HEK293 (cell line): ENCODE measurements at regions not wholly inside any gene's neighbourhood (a gene's known extent, or its start where the extent isn't known, plus 50 kb on each side); places are given as distances from the start of the nearest gene placed in this dataset.

Experiments used
- ZFP37 ChIP-seq: fragments of 450-650 bp; formaldehyde crosslinking; IDR thresholded peaks from 2 replicates; pipeline ENCODE4 v1.5.1; 2016; ENCODE audit warnings: missing biosample characterization, missing genetic modification characterization
- ZNF138 ChIP-seq: fragments of 450-650 bp; formaldehyde crosslinking; IDR thresholded peaks from 2 replicates; pipeline ENCODE4 v1.5.1; 2016; ENCODE audit warnings: missing biosample characterization, missing genetic modification characterization, borderline replicate concordance
- ZNF341 ChIP-seq: fragments of 450-650 bp; formaldehyde crosslinking; IDR thresholded peaks from 2 replicates; pipeline ENCODE4; 2016; ENCODE audit warnings: low read depth, missing biosample characterization, missing genetic modification characterization
- ZNF707 ChIP-seq: fragments of 450-650 bp; formaldehyde crosslinking; IDR thresholded peaks from 2 replicates; pipeline ENCODE4 v1.5.1; 2016; ENCODE audit warnings: missing biosample characterization, missing genetic modification characterization
- ZSCAN18 ChIP-seq: fragments of 450-650 bp; formaldehyde crosslinking; IDR thresholded peaks from 2 replicates; pipeline ENCODE4 v1.5.1; 2016; ENCODE audit warnings: missing biosample characterization, missing genetic modification characterization
- TF ChIP-seq, protein P1 (sequence below): fragments of 450-650 bp; formaldehyde crosslinking; IDR thresholded peaks from 2 replicates; pipeline ENCODE4 v1.5.1; 2016; ENCODE audit warnings: missing biosample characterization, missing genetic modification characterization

- TF ChIP-seq, protein P1, sequence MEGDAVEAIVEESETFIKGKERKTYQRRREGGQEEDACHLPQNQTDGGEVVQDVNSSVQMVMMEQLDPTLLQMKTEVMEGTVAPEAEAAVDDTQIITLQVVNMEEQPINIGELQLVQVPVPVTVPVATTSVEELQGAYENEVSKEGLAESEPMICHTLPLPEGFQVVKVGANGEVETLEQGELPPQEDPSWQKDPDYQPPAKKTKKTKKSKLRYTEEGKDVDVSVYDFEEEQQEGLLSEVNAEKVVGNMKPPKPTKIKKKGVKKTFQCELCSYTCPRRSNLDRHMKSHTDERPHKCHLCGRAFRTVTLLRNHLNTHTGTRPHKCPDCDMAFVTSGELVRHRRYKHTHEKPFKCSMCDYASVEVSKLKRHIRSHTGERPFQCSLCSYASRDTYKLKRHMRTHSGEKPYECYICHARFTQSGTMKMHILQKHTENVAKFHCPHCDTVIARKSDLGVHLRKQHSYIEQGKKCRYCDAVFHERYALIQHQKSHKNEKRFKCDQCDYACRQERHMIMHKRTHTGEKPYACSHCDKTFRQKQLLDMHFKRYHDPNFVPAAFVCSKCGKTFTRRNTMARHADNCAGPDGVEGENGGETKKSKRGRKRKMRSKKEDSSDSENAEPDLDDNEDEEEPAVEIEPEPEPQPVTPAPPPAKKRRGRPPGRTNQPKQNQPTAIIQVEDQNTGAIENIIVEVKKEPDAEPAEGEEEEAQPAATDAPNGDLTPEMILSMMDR: no peak
- no peak for TF ChIP-seq ZFP37 (tag by site-specific recombination)
- TF ChIP-seq ZNF138 (tag by site-specific recombination): no peak
- TF ChIP-seq ZNF341 (tag by site-specific recombination): no peak
- TF ChIP-seq ZNF707: no peak
- no peak for TF ChIP-seq ZSCAN18 (tag by site-specific recombination)
Observed at GRCh38 chr6:130697271-130697994, 129.8 kb upstream of the SMLR1 start.
